Fibroblast of peridontal ligament (primary cell): ENCODE measurements at regions not wholly inside any gene's neighbourhood (a gene's known extent, or its start where the extent isn't known, plus 50 kb on each side); places are given as distances from the start of the nearest gene placed in this dataset.
"Not testable (repeated sequence)": the region's sequence is repeated elsewhere in the genome, so short reads cannot be mapped to it uniquely, and the experiment has no call there.

Experiments used
- DNase-seq: peaks from one replicate; pipeline ENCODE4 v3.0.0-alpha.2; 2010; ENCODE audit errors: extremely low read depth

DNA sequence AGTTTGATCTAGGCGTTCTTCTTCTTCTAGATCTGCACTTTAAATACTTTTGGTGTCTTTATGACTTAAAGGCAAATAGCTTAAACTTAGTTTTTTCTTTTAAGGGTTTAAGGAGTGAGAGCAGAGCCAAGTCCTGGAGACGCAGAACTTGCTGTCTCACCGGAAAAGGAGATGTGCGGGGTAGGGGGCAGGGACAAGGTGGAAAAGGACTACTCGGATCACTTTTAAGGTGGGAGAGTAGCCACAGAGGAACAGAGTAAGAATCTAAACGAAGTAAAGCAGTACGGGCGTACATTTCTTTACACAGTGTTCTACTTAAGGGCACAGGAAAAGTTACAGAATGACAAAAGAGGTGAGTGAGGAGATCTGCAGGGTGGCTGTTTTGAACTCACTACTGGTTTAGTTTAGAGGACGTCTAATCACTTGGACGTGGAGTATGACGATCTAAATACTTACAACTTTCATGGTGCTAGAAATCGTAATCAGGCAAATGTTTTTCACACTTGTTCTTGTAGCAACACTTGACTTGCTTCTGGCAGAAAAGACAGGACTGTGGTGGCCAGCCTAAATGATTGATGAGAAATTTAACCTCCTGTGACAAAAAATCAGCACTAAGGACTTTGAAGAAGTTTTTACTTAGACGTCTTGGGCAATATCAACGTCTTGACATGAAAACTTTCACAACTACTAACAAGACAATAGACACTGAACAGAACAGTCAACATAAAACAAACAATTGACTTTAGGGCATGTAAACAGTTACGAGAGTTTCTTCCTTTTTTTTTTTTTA, 127.0 kb downstream of the ART5 start:
- DNase-seq, result not testable (repeated sequence)

DNA sequence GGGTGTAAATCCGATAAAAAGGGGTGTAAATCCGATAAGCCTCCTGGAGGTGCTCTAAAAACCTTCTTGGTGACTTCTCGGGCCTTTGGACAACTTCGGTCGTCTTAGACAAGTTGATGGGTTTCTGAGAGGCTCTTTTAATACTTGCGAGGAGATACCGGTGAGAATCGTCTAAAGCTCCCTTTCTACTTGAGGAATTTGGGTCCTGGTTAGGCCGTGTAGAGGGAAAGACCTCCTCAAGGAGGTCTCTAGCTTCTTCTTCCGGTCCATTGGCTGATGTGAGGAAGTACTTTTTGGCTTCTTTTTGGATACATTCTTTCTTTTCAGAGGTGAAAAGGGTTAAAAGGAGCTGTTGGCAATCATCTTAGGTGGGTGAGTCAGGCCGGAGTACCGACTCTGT, 128.5 kb downstream of the ART5 start:
- not testable (repeated sequence) for DNase-seq

DNA sequence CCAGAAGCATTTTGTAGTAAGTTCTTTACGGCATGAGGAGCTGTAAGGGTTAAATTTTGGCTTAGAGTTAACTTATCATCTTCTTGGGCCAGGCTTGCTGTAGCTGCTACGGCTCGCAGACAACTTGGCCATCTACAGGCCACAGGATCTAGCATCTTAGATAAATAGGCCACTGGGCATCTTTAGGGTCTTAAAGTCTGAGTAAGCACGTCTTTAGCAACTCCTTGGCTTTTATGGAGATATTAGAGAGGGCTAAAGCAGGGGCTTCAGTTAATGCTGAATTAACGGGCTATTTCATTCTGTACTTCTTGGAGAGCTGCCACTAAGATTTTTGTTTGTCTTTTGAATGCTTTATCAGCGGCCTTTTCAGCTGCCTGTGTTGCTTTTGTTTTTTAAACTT, 129.0 kb downstream of the ART5 start:
- not testable (repeated sequence) for DNase-seq

DNA sequence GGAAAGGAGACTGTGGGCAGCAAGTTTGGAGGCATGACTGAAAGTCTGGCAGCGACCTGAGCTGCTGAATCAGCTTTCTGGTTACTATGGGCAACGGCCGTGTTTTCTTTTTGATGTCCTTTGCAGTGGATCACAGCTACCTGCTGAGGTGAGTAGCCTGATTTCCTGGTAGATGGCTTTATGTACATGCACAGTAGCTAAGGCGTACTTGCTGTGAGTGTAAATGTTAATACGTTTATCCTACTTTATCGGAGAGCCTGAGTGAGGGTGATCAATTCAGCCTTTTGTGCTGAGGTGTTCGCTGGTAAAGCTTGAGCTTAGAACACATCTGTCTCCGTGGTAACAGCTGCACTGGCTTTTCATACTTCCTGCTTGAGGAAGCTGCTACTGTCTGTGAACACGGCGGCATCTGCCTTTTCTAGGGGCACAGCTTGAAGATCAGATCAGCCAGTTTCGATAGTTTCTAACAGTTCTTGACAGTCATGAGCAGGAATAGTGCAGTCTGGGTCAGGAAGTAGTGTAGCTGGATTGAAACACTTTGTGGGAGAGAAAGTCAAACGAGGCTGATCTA, 129.6 kb downstream of the ART5 start:
- DNase-seq, result not testable (repeated sequence)

DNA sequence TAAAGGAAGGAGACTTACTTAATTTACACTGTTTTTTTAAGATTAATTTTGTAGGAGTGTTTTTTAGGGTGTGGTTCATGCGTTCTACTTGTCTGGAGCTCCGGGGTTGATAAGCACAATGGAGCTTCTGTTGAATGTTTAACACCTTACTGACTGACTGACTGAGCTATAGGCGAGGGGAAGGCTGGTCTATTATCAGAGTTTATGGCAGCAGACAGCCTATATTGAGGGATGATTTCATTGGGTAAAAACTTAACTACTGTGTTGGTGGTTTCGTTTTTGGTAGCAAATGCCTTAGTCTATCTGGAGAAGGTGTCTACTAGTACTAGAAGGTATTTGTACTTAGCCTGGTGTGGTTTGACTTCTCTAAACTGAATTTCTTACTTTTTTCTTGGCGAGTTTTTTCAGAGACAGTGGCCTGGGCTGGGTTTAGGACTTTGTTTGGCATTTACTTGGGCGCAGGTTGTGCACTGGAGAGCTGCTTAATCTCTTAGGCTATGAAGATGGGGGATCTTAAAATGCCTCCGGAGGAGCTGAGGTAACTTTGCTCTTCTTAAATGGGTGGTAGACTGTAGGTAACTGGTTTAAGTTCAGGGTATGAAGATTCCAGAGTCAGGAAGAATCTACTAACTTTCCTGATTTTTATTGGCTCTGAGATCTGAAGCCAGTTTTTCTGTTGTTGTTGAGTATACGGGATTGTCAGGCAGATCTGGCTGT, 130.2 kb downstream of the ART5 start:
- DNase-seq, result not testable (repeated sequence)

DNA sequence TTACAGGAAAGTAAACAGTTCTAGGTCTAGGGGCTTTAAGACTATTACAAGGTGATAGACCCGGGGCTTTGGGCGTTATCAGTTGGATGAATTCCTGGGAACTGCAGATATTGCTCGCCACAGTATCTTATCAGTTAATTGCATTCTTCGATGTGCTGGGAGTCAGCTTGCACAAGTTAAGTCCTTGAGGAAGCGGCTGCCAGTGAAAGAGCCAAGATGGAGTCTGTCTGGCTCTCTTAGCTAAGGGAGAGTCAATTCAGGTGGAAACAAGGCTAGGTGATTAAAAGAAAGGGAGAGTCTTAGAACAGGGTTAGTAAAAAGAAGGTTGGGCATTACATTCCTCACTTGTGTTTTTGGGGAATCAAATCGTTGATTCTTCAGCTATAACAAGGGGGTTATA, 130.6 kb upstream of the ZNF195 start:
- not testable (repeated sequence) for DNase-seq

DNA sequence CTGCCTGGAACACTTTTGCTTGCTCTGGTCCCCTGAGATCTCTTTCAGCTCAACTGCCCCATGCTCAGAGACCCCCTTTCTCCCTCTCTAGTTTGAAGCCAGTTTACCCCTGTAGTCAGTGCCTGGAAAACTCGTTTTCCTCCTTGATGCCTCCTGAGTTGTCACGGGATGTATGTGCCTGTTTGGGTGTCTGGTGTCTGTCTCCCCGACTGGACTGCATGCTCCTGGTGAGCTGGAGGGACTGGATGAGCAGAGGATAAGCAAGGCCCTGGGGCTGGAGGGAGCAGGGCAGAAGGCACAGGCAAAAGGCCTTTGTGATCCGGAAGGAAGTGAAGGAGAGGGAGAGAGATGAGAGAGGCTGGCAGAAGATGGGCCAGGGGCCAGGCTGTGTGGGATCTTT, 120.3 kb upstream of the ZNF195 start:
- DNase-seq, result not testable (repeated sequence)

DNA sequence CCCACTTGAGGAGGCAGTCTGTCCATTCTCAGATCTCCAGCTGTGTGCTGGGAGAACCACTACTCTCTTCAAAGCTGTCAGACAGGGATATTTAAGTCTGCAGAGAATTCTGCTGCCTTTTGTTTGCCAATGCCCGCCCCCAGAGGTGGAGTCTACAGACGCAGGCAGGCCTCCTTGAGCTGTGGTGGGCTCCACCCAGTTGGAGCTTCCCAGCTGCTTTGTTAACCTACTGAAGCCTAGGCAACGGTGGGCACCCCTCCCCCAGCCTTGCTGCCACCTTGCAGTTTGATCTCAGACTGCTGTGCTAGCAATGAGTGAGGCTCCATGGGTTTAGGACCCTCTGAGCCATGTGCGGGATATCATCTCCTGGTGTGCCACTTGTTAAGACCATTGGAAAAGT, 119.4 kb upstream of the ZNF195 start:
- DNase-seq, result not testable (repeated sequence)

DNA sequence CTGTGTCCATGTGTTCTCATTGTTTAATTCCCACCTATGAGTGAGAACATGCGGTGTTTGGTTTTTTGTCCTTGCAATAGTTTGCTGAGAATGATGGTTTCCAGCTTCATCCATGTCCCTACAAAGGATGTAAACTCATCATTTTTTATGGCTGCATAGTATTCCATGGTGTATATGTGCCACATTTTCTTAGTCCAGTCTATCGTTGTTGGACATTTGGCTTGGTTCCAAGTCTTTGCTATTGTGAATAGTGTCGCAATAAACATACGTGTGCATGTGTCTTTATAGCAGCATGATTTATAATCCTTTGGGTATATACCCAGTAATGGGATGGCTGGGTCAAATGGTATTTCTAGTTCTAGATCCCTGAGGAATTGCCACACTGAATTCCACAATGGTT, 114.2 kb upstream of the ZNF195 start:
- not testable (repeated sequence) for DNase-seq

DNA sequence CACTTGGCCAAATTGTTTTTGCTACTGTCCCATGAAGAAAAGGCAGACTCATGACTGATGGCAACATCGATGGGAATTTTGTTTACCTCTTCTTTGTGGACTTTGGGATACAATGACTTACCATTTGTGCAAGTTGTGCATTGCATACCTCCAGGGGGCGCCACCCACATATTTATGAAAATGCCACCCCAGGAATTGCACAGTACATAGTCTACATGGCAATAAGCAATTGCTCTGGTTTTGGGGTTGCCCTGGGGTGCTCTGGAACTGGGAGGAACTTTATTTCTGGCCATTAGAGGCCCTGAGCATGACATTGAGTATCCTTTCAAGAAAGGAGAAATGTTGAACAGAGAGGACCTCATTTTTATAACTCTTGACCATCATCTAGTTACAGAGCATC, 109.1 kb upstream of the ZNF195 start:
- not testable (repeated sequence) for DNase-seq

DNA sequence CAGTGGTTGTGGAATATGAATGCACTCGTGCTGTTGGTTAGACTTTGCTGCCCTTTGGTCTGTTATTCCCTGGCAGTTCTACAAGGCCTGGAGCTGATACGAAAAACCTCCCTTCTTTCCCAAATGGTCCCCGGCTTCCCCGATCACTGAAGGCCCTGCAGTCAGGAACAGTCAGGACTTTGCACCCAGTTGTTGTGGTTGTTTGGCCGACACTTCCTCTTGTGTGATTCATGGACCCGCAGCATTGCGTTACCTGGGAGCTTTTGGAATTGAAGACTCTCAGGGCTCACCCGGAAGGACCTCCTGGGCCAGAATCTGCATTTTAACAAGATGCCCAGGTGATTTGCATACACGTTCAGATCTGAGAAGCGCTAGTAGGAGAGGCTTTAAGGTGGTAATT, 106.8 kb upstream of the ZNF195 start:
- DNase-seq, result not testable (repeated sequence)

DNA sequence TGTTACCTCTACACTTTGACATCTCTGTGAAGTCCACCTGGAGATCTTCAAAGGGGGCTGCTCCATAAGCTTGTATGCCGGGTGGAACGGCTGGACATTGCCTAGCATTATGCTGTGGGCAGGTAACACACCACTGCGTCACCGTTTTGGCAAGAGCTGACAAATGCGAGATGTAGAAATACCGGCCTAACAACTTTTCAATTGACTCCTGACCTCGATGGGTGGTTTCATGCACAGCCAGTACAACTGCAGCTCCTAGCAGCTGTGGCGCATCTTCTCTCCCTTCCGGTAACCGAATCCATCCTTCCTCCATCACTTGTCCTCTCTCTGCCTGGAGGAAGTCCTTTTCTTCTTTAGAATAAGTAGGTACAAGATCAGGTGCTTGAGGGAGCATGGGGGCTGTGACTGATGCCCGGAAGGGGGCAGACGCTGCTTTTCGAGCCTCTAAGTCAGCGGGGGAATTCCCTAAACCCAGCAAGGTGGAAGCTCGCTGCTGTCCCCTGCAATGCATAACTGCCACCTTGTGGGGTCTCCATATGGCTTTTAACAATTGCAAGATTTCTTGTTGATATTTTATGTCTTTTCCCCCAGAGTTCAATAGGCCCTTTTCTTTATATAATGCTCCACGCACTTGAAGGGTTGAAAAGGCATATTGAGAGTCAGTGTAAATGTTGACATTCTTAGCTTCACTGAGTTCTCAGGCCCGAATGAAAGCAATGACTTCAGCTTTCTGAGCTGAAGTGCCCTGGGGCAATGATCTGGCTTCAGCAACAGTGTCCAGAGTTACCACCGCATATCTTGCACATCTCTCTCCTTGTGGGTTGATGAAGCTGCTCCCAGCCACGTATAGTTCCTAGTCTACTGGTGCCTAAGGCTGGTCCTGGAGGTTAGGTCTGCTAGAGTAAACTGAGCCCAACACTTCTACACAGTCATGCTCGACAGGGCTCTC, 98.3 kb upstream of the ZNF195 start:
- not testable (repeated sequence) for DNase-seq

DNA sequence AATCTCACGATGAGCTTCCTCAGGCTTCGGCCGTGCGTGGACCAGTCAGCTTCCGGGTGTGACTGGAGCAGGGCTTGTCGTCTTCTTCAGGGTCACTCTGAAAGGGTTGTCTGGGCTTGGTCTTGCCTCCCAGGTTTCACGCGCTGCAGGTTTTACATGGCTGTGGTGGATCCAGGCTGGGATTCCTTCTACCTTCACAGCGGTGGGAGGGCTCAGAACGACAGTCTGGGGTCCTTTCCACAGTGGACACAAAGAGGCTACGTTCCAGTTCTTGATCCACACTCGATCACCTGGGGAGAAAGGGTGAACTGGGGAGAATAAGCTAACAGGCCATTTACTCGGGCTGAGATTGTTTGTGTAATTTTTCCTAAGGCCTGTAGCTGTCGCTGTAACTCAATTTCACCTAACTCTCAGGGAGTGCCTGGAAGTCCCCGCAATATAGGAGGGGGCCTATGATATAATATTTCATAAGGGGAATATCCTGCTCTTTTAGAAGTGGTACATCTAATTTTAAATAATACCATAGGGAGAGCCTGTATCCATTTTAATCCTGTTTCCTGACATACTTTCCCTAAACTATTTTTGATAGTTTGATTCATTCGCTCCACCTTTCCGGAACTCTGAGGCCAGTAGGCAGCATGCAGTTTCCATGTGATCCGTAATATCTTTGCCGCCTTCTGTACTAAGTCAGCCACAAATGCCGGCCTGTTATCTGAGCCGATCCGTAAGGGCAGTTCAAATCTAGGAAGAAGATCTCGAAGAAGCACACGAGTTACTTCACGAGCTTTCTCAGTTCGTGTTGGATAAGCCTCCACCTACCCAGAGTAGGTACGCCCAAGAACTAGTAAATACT, 97.4 kb upstream of the ZNF195 start:
- not testable (repeated sequence) for DNase-seq

DNA sequence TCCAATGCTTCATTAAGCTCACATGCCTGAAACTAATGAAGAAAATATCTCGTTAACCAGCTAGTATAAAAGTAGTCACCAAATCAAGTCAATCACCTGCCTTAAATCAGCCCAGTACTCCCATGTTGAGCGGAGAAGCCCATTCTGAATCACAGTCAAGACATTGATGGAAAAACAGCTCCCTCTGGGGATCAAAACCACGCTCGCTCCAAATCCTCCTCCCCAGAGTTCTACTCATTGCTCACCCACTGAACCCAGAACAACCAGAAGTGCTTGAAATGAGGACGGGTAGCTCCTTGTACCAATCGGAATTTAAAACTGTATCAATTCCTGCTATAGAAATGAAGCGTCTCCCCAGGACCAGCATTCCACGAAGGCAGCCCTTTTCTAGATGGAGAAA, 90.0 kb upstream of the ZNF195 start:
- not testable (repeated sequence) for DNase-seq

DNA sequence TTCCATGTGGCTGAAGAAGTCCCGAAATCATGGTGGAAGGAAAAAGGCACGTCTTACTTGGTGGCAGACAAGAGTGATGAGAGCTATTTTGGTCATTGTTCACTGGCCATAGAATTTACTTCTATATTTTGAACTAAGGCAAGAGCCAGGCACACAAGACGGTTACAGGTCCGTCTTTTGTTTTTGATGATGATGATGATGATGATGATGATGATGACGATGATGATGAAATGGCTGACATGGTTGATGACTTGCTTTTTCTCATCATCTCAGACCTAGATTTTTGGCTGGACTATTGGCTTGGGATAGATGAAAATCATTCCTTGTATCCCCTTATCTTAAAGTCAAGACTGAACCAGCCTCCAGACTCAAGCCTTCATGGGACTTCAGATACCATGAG, 88.7 kb upstream of the ZNF195 start:
- not testable (repeated sequence) for DNase-seq

DNA sequence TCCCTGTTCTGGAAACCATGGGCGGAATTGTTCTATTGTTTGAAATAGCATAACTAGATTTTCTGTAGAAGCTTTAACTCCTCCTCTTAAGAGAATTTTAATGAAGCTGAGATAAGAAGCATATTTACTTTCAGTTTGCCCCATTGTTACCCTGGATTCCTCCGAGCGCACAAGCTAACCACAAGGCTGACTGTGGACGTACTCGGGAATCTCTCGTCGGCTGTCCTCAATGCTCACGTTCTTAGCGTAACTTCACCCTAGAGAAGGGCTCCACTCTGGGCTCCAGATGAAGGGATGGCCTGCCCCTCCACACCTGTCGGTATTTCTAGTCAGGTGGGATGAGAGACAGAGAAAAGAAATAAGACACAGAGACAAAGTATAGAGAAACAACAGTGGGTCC, 76.7 kb upstream of the ZNF195 start:
- DNase-seq, result peak; percentile 14

DNA sequence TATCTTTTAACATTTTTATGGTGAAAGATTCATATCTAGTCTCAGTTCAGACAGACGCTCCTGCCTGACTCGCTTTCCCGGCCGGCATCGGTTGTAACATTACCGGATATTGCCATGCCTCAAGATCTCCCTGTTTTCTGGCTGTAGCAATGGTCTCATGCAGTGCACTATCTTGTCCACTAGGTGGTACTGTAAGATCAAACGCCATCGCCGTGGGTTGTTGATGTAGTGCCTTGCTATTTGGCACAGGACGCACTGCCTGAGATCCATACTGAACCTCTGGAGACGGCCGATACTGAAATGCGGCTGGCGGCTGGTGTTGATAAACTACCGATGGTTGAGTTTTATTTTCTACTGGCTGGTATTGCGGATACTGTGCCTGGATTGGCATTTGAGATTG, 75.9 kb upstream of the ZNF195 start:
- peak; percentile 73 for DNase-seq

DNA sequence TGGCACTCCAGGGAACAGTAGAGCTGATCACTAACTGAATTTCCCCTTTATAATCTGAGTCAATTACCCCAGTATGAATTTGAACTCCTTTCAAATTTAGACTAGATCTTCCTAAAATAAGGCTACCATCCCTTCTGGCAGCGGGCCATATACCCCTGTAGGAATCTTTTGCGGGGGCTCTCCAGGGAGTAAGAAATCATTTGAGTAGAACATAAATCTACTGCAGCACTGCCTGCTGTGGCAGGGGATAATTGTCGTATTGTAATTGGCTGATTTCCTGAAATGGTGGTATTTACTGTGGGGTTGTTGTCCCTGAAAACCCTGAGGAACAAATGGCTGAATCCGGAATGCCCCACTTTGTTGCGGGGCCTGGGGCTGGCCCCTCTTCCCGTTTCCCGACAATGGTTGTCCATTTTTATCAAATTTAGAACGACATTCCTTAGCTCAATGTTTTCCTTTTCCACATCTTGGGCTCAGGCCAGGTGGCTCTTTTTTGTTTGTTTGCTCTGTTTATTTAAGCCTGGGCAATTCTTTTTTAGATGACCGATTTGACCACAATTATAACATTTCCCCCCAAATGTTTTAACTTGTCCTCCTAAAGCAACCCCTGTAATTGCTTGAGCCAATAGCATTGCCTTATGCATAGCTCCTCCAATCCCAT, 74.8 kb upstream of the ZNF195 start:
- not testable (repeated sequence) for DNase-seq

DNA sequence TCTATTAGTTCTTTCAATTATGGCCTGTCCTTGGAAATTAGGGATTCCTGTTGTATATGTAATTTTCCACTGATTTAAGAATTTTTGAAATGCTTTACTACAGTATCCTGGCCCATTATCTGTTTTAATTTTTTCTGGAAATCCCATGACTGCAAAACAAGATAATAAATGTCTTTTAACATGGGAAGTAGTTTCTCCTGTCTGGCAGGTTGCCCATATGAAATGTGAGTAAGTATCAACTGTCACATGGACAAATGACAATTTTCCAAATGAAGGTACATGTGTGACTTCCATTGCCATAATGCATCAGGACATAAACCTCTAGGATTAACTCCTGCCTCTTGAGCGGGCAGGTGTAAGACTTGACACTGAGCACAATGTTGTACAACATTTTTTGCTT, 71.9 kb upstream of the ZNF195 start:
- not testable (repeated sequence) for DNase-seq

DNA sequence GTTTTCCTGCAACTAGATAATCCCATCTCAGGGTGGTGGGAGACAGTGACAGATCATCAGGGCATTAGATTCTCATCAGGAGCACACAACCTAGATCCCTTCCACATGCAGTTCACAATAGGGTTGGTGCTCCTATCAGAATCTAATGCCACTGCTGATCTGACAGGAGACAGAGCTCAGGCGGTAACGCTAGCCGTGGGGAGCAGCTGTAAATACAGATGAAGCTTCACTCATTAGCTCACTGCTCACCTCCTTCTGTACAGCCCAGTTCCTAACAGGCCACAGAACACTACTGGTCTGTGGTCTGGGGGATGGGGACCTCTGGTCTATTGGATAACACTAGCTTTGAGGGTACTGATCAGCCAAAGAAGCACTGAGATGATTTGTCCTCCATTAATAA, 66.6 kb upstream of the ZNF195 start:
- not testable (repeated sequence) for DNase-seq
